ENCODE measurements at regions not wholly inside any gene's neighbourhood (a gene's known extent, or its start where the extent isn't known, plus 50 kb on each side); places are given as distances from the start of the nearest gene placed in this dataset.

DNA sequence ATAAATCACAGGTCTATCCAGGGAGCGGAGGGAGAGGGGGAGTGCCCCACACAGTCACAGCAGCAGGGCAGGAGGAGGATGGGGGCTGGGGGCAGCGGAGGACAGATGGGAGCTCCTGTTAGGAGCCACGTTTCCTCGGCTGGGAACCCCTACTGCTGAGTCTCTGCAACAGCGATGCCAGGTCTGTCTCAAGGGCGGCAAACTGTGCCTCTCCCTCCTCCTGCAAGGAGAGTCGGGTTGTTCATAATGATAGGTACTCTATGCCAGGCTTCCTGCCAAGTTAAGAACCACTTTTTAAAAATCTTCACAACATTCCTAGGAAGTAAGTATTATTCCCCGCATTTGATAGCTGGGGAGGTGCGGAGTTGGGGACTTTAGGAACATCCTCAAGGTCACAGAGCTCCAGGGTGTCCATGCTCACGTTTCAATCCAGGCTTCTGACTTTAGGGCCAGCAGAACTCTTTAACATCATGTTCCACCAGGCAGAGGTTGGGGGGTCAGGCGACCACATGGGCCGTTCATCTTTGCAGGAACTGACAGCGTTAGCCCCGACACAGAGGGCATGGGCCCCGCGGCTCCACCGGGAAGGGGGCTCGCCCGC is 98.3 kb upstream of the MAML3 start:
- H3K4me1 Mint-ChIP-seq = peaks cover 60% of the 10 kb centered on the region
- CTCF ChIA-PET = interaction anchor here (0.8 to 4.6 kb wide), 19 partner anchors 9 to 595 kb away, joined by 3 to 60 read pairs (median 5); partner anchors contain the start of gene MAML3
- peaks cover 42% of the 10 kb centered on the region for H3K27me3 Mint-ChIP-seq (ENCODE audit: low read depth)
- POLR2A ChIA-PET = interaction anchor here (0.9 to 3.7 kb wide), 7 partner anchors 9 to 240 kb away, joined by 3 to 20 read pairs (median 3); partner anchors contain the start of gene MAML3
- H3K4me3 Mint-ChIP-seq = peak overlapping the region; percentile 73
- no peak overlapping the region for H3K27ac Mint-ChIP-seq
- no peaks in the 10 kb centered on the region for H3K9me3 Mint-ChIP-seq
- DNase-seq (ENCODE audit: low spot score) = peak; percentile 48
- no peaks in the 10 kb centered on the region for H3K36me3 Mint-ChIP-seq
- peak; percentile 45 for ATAC-seq
- TF ChIP-seq SMAD3 (CRISPR knock-in tag; IDR thresholded peaks at IDR 0.05; ENCODE audit: borderline replicate concordance) (no peak), ZNF138 (CRISPR knock-in tag; conservative IDR thresholded peaks at IDR 0.05) (no peak), NR3C1 (CRISPR knock-in tag; conservative IDR thresholded peaks at IDR 0.05; ENCODE audit: low read depth) (no peak), KAT7 (CRISPR knock-in tag; IDR thresholded peaks at IDR 0.05; ENCODE audit: borderline replicate concordance) (no peak), FOXP1 (CRISPR knock-in tag; IDR thresholded peaks at IDR 0.05; ENCODE audit: borderline replicate concordance) (no peak), NFYB (CRISPR knock-in tag; conservative IDR thresholded peaks at IDR 0.05; ENCODE audit: low read depth) (no peak), TEAD4 (CRISPR knock-in tag; IDR thresholded peaks at IDR 0.05) (no peak), FOXJ3 (CRISPR knock-in tag; IDR thresholded peaks at IDR 0.05; ENCODE audit: borderline replicate concordance) (no peak)
- TF ChIP-seq, protein P1, sequence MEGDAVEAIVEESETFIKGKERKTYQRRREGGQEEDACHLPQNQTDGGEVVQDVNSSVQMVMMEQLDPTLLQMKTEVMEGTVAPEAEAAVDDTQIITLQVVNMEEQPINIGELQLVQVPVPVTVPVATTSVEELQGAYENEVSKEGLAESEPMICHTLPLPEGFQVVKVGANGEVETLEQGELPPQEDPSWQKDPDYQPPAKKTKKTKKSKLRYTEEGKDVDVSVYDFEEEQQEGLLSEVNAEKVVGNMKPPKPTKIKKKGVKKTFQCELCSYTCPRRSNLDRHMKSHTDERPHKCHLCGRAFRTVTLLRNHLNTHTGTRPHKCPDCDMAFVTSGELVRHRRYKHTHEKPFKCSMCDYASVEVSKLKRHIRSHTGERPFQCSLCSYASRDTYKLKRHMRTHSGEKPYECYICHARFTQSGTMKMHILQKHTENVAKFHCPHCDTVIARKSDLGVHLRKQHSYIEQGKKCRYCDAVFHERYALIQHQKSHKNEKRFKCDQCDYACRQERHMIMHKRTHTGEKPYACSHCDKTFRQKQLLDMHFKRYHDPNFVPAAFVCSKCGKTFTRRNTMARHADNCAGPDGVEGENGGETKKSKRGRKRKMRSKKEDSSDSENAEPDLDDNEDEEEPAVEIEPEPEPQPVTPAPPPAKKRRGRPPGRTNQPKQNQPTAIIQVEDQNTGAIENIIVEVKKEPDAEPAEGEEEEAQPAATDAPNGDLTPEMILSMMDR (IDR thresholded peaks at IDR 0.05) = no peak
- TF ChIP-seq, protein P2, sequence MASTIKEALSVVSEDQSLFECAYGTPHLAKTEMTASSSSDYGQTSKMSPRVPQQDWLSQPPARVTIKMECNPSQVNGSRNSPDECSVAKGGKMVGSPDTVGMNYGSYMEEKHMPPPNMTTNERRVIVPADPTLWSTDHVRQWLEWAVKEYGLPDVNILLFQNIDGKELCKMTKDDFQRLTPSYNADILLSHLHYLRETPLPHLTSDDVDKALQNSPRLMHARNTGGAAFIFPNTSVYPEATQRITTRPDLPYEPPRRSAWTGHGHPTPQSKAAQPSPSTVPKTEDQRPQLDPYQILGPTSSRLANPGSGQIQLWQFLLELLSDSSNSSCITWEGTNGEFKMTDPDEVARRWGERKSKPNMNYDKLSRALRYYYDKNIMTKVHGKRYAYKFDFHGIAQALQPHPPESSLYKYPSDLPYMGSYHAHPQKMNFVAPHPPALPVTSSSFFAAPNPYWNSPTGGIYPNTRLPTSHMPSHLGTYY (CRISPR knock-in tag; IDR thresholded peaks at IDR 0.05) = no peak

DNA sequence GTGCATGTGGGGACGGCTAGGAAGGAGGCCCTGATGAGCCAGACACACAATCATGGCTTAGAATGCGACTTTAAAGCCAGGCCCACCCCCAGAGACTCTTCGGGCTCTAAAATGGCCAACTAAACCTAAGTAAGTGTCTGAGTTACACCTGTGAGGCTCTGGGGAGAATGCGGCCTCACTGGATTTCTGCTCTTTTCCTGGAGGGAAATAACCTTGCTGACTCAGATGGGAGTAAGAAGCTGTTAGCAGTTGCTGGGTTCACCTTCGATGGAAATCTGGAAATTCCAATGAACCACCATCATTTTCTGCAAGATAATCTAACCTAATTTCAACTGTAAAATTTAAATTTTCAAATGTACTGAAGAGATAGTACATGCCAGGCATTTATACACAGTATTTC is 97.6 kb upstream of the MAML3 start:
- Mint-ChIP-seq H3K27ac (no peak overlapping the region), H3K4me1 (peaks cover 53% of the 10 kb centered on the region), H3K4me3 (peak overlapping the region; percentile 73), H3K27me3 (ENCODE audit: low read depth) (peaks cover 40% of the 10 kb centered on the region), H3K36me3 (no peaks in the 10 kb centered on the region), H3K9me3 (no peaks in the 10 kb centered on the region)
- ATAC-seq (no peak), DNase-seq (ENCODE audit: low spot score) (no peak)
- TF ChIP-seq, protein P3, sequence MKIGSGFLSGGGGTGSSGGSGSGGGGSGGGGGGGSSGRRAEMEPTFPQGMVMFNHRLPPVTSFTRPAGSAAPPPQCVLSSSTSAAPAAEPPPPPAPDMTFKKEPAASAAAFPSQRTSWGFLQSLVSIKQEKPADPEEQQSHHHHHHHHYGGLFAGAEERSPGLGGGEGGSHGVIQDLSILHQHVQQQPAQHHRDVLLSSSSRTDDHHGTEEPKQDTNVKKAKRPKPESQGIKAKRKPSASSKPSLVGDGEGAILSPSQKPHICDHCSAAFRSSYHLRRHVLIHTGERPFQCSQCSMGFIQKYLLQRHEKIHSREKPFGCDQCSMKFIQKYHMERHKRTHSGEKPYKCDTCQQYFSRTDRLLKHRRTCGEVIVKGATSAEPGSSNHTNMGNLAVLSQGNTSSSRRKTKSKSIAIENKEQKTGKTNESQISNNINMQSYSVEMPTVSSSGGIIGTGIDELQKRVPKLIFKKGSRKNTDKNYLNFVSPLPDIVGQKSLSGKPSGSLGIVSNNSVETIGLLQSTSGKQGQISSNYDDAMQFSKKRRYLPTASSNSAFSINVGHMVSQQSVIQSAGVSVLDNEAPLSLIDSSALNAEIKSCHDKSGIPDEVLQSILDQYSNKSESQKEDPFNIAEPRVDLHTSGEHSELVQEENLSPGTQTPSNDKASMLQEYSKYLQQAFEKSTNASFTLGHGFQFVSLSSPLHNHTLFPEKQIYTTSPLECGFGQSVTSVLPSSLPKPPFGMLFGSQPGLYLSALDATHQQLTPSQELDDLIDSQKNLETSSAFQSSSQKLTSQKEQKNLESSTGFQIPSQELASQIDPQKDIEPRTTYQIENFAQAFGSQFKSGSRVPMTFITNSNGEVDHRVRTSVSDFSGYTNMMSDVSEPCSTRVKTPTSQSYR (CRISPR knock-in tag; IDR thresholded peaks at IDR 0.05) = no peak
- TF ChIP-seq ZNF317 (CRISPR knock-in tag; IDR thresholded peaks at IDR 0.05; ENCODE audit: borderline replicate concordance, low read depth) (no peak), MXD4 (CRISPR knock-in tag; IDR thresholded peaks at IDR 0.05; ENCODE audit: borderline replicate concordance) (no peak), RELA (CRISPR knock-in tag; IDR thresholded peaks at IDR 0.05; ENCODE audit: borderline replicate concordance) (no peak), ESRRA (CRISPR knock-in tag; IDR thresholded peaks at IDR 0.05; ENCODE audit: borderline replicate concordance) (no peak)
- TF ChIP-seq, protein P4, sequence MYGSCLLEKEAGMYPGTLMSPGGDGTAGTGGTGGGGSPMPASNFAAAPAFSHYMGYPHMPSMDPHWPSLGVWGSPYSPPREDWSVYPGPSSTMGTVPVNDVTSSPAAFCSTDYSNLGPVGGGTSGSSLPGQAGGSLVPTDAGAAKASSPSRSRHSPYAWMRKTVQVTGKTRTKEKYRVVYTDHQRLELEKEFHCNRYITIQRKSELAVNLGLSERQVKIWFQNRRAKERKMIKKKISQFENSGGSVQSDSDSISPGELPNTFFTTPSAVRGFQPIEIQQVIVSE (CRISPR knock-in tag; IDR thresholded peaks at IDR 0.05; ENCODE audit: borderline replicate concordance) = no peak
- TF ChIP-seq, protein P5, sequence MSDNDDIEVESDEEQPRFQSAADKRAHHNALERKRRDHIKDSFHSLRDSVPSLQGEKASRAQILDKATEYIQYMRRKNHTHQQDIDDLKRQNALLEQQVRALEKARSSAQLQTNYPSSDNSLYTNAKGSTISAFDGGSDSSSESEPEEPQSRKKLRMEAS (CRISPR knock-in tag; IDR thresholded peaks at IDR 0.05) = no peak
- POLR2A ChIA-PET = interaction anchor here (1.0 to 3.7 kb wide), 4 partner anchors 8 to 99 kb away, joined by 3 to 20 read pairs (median 5); partner anchors contain the start of gene MAML3
- CTCF ChIA-PET = interaction anchor here (0.8 to 4.6 kb wide), 15 partner anchors 8 to 595 kb away, joined by 3 to 60 read pairs (median 5); partner anchors contain the start of gene MAML3

Data from WTC11 (cell line).